AG04449 (cell line): ENCODE measurements at regions not wholly inside any gene's neighbourhood (a gene's known extent, or its start where the extent isn't known, plus 50 kb on each side); places are given as distances from the start of the nearest gene placed in this dataset.

Experiments
- CTCF ChIA-PET: fragments of 350-600 bp; formaldehyde crosslinking; extraction: SDS; loops from one replicate; lab custom pipeline; 2021; ENCODE audit warnings: antibody characterized with exemption; lab: Yijun Ruan, JAX
- POLR2A ChIA-PET: fragments of 400-600, 350-600 bp; formaldehyde crosslinking; extraction: SDS; loops from one replicate; lab custom pipeline; 2020; ENCODE audit warnings: antibody characterized with exemption, inconsistent platforms; lab: Yijun Ruan, JAX
- DNase-seq: peaks from one replicate; pipeline ENCODE4 v3.0.0-alpha.2; 2010; ENCODE audit warnings: low read depth, low spot score
- H3K4me3 ChIP-seq: 2 replicates; pipeline ENCODE4 v1.5.1; 2011; ENCODE audit warnings: low read depth, mild to moderate bottlenecking, control low read depth, low read length
- TF ChIP-seq, protein P1 (sequence below): IDR thresholded peaks from one replicate; pipeline ENCODE4 v1.5.1; 2011; ENCODE audit warnings: mild to moderate bottlenecking, moderate library complexity, low read length, control low read depth, inconsistent platforms; ENCODE audit not compliant: insufficient read depth; ENCODE audit errors: missing control alignments

DNA sequence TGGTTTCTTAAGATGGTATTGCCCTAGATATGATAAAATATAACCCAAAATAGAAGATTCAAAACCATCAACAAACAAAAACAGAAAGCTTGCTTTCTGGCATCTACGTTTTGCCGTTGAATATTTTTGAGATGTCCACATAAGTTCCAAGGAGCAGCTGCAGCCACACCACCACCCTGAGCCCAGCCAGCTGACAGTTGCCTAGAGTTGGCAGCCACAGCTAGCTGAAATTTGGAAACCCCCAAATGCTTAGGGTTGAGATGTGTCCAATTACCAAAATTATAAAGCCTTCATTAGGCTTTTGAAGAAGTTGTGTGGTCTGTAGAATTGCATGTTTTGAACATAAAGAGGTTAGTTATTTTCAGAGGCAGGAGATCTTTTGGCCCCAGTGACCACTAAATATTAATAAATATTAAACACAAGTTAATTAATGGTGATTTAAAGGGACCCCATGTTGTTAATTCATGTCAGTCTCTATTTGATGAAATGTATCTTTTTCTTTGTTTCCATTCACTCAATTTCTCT, 118.1 kb upstream of the DTNA start:
- TF ChIP-seq, protein P1, sequence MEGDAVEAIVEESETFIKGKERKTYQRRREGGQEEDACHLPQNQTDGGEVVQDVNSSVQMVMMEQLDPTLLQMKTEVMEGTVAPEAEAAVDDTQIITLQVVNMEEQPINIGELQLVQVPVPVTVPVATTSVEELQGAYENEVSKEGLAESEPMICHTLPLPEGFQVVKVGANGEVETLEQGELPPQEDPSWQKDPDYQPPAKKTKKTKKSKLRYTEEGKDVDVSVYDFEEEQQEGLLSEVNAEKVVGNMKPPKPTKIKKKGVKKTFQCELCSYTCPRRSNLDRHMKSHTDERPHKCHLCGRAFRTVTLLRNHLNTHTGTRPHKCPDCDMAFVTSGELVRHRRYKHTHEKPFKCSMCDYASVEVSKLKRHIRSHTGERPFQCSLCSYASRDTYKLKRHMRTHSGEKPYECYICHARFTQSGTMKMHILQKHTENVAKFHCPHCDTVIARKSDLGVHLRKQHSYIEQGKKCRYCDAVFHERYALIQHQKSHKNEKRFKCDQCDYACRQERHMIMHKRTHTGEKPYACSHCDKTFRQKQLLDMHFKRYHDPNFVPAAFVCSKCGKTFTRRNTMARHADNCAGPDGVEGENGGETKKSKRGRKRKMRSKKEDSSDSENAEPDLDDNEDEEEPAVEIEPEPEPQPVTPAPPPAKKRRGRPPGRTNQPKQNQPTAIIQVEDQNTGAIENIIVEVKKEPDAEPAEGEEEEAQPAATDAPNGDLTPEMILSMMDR, result no peak
- DNase-seq, result no peak
- H3K4me3 ChIP-seq, result no peak overlapping the region
- ChIA-PET CTCF (no interaction called here), POLR2A (no interaction called here)

DNA sequence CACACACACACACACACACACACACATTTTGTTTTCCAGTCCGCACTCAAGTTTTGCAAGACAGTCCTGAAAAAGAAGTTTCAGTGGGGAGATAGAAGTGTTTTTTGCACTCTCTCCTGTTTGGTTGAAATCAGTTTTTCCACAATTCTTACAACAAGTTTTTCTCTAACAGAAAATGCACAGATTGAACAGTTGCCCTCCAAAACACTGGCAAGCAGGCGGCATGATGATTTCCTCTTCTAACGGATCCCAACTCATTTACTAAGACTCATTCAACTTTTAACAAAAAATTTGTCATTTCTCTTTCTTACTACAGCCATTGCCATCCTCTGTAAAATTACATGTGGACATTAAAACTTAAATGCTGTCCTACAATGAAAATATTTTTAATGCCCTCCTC, 117.6 kb upstream of the DTNA start:
- TF ChIP-seq, protein P1, result no peak
- DNase-seq, result no peak
- ChIA-PET POLR2A (no interaction called here), CTCF (interaction anchor here (1.1 to 2.1 kb wide), 3 partner anchors 195 to 211 kb away, joined by 3 to 8 read pairs (median 7); no protein-coding TSS in a partner anchor)
- H3K4me3 ChIP-seq, result no peak overlapping the region

DNA sequence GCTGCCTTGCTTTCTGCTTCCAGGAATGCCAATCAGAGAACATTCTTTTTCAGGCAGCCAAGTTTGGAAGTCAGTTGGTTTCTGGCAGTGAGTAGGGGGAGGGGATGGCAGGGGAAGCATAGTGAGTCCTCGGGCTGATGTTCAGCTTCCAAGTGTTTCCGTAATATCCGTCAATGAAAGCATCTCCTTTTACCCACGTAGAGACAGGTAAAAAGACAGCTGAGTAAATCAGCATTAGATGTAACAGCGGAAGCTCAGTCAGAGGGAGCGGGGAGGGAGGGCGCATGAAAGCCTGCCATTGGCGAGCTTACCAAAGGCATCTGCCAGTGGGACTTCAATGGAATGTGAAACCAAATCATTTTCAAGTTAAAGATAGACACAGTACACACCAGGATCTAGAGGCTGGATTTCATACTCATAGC, 117.1 kb upstream of the DTNA start:
- H3K4me3 ChIP-seq, result peak overlapping the region; percentile 59
- ChIA-PET CTCF (interaction anchor here (1.1 to 2.1 kb wide), 3 partner anchors 194 to 210 kb away, joined by 3 to 8 read pairs (median 7); no protein-coding TSS in a partner anchor), POLR2A (no interaction called here)
- peak; percentile 26 for DNase-seq
- TF ChIP-seq, protein P1, result no peak

DNA sequence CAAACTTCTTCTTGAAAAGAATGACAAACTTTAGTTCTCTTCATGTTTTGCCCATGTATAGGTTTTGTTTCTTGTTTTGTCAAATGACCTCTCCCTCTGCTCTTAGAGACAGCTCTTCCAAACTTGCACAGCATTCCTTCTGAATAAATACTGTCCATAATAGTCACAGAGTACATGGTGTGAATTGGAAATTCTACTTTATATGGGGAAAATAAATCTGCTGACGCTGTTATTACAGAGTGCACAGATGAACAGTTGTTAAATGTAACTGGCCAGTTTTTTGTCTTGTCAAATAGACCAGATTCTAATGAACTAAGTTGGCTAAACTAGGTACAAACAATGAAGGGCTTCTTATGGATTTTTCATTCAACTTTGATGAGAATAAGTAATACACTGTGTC, 115.8 kb upstream of the DTNA start:
- ChIA-PET POLR2A (no interaction called here), CTCF (interaction anchor here (1.0 to 2.1 kb wide), 3 partner anchors 9 to 195 kb away, joined by 4 to 8 read pairs (median 7); no protein-coding TSS in a partner anchor)
- H3K4me3 ChIP-seq, result no peak overlapping the region

DNA sequence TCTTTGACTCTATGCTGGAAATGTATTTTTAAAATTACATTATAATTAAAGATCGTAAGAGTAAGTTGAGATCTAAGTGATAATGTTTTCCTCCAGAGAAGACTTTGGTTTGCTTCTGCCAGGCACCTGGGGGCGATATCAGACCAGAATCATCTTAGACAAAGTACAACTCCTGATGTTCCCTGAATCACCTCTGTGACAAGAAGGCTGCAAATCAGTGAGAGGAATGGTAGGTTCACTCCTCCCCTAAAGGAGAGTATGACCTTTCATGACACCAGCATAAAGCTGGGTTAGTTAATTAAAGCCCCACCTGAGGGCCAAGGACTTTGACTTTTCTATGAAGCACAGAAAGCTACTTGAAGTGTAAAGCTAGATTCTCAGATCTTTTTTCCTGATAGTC, 114.4 kb upstream of the DTNA start:
- H3K4me3 ChIP-seq, result no peak overlapping the region
- no peak for DNase-seq
- TF ChIP-seq, protein P1, result peak; percentile 45
- CTCF ChIA-PET, result interaction anchor here (0.6 to 3.3 kb wide), 9 partner anchors 48 to 271 kb away, joined by 3 to 31 read pairs (median 3); no protein-coding TSS in a partner anchor
- POLR2A ChIA-PET, result no interaction called here

More for the DNA sequence above, 115.8 kb upstream of the DTNA start:
- no peak for DNase-seq
- TF ChIP-seq, protein P1, result no peak

DNA sequence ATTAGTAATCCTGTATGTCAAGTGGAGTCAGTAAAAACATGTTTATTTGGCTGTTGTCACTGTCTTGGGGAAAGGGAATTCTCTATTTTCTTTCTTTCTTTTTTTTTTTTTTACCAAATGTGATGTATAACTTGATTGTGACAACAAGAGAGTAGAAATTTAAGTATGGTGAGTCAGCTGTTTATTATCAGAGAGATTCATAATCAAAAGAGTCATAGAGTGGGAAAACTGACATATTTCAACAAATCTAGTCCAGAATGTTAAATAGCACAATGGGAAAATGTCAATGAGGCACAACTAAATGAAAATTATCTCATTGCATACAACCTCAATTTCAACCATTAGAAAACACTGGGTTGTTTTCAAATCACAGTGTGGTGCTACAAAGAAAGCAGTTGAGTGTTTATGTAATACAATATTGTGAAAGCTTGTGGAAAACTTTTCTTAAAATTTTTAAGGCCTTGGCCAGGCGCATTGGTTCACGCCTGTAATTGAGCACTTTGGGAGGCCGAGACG, 111.9 kb upstream of the DTNA start:
- TF ChIP-seq, protein P1, result no peak
- ChIA-PET CTCF (interaction anchor here (1.6 to 3.3 kb wide), 3 partner anchors 64 to 190 kb away, joined by 5 to 31 read pairs (median 7); no protein-coding TSS in a partner anchor), POLR2A (no interaction called here)
- DNase-seq, result no peak
- H3K4me3 ChIP-seq, result no peak overlapping the region
